GM19238 (cell line): ENCODE measurements at regions not wholly inside any gene's neighbourhood (a gene's known extent, or its start where the extent isn't known, plus 50 kb on each side); places are given as distances from the start of the nearest gene placed in this dataset.

Experiments
- DNase-seq: peaks from one replicate; pipeline ENCODE4 v3.0.0; 2011; ENCODE audit warnings: low spot score; ENCODE audit not compliant: insufficient read length

DNA sequence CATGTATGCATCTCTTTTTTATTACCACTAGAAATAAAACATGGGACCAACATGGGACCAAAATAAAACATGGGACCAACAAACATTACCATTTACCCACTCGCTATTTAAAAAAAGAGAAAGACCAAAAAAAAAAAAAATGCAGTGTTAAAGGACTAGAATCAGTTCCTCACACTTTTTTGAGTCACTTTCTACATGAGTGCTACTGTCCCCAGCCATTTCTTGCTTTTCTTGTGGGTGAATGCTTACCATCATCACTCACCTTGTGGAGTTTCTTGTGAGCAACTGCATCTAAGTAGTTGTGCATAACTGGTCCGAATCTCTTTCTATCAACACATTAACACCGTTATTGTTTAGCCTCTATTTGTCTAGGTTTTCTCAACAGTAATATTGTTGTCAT, 493.6 kb upstream of the RIOK2 start:
- DNase-seq = no peak

DNA sequence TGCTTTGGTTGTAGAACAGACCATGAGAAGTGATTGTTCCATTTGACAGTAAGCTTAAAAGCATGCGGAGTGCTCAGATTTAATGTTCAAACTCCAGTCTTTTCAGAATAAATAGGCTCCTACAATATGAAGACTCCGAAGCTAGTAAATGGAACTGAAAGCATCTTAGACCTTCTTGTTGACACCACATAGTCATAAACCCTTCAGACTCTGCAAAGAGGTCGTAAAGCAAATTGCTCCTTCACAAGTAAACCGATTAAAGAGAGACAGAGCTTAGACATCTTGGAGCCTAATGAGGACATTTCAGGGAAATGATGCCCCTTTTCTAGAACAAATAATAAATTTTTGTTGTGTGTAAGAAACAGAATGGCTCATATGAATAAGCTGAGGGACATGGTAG, 511.0 kb upstream of the RIOK2 start:
- no peak for DNase-seq

DNA sequence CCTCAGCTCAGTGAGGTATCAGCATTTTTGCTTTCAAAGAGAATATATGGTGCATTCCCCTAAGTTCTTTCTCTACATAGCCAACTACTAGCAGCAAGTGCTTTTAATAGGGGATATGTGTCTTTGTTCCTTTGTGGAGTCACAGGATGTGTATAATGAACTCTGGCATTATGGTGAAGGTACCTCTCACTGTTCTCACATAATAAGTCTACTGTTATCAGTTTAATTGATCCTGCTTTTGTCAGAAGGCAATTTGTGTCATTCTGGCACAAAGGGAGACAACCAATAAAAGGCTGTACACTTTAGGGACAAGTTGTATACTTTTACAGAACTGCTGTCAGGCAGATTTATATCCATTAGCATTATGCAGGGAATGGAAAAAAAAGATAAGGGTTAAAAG, 531.4 kb upstream of the RIOK2 start:
- DNase-seq = no peak

DNA sequence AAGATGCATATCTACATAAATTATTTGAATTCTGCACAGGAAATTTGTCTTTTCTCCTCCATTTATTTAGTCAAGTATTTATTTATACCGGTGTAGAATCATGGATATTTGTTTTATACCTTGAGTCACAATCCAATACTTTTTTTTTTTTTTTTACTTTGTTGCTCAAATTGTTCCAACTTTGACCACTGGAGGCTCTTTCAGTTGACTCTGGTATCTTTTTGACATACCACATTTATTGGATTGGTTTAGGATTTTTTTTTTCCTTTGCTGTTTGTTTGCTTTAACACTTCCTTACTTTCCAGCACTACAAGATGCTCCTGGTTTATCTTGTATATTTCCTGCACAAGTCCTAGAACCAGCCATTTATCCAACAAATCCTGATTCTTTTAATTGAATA, 543.1 kb upstream of the RIOK2 start:
- DNase-seq = no peak

DNA sequence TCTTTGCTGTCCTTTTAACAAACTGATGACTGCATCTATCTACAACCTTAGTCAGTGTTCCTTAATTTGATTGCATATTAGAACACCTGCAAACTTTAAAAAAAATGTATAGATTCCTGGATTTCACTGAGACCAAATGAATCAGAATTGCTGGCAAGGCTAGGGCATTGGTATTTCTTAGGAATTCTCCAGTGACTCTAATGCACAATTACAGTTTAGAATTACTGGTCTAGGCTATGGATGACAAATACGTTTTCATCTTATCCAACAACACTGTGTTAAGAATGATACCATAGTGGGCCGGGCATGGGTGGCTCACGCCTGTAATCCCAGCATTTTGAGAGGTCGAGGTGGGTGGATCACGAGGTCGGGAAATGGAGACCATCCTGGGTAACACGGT, 545.9 kb upstream of the RIOK2 start:
- DNase-seq = no peak

DNA sequence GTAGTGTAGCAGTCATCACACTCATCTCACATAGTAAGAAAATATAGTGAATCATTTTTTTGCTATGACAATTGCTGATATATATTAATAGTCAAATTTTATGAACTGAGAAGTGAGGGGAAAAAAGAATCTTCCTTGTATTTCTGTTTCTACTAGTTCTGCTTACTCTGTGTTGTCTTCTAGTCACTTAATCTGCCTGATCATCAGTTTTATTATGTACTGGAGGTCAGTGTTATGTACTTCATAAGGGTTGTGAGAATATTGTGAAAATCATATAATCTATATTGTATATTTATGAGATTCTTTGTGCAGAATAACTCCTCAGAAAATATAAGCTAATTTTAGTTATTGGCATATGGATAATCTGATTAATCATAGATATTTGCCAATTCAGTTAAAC, 546.9 kb upstream of the RIOK2 start:
- DNase-seq = no peak

DNA sequence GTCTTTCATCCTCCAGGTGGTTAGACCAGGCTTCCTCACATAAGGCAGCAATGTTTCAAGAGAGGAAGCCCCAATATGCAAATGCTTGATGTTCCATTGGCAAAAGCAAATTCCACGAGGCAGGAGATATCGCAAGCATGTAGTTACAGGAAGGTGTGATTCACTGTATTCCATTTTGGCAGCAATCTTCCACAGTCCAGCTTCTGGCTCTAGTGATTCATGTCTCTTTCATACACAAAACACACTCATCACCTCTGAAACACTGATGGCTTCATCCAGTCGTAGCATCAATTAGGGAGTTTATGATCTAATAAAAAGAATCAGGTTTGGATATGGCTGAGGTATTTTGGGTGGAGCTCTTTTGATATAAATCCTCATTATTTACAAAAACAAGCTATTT, 552.2 kb upstream of the RIOK2 start:
- no peak for DNase-seq

DNA sequence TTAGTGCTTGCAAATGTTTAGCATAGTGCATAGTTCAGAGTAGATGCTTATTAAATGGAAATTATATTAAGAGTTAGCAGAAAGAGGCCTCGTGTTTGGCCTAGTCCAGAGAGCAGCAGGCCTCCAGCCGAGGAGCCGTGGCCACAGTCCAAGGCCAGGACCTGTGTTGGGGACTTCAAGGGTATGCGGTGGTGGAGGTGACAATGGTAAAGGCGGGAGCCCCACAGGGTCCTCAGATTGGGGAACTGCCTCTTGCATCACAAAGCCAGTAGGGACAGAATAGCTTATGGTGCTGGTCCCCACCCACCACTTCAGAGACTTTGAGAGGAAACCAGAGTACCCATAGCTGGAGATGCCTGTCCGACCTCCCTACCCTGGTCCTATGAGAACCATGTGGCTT, 554.6 kb upstream of the RIOK2 start:
- no peak for DNase-seq

DNA sequence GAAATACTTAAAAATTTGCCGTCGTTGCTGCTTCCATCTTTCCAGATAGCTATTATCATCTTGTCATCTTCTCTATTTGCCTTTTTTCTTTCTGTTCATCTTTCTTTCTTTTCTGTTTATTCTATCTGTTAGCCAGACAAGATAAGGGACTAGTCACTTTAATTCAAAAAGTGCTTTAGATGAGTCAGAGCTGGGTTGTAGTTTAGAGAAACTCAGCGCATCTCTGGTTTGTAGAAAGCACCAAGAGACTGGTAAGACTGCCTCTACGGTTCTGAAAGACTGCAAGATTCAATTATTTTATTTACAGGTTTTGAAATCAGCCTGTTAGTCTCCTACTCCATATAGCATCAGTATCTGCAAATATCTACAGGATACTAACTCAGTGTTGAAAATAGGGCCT, 562.8 kb upstream of the RIOK2 start:
- no peak for DNase-seq

DNA sequence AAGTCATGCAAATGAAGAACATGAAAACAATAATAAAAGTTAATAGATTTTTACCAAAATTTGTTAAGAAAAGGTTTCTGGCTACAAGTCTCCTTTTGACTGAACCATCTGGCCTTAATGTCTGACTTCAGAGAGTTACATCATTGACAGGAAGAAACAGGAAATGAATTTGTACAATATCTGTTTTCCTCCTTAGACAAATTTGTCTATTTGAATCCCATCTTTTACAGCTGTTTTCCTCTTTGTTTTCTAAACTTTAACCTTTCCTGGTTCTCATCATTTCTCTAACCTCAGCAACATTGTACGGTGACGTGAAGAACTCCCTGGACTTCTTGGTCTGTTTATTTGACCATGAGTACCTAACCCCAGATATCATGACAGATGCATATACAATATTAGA, 567.5 kb upstream of the RIOK2 start:
- DNase-seq = no peak

DNA sequence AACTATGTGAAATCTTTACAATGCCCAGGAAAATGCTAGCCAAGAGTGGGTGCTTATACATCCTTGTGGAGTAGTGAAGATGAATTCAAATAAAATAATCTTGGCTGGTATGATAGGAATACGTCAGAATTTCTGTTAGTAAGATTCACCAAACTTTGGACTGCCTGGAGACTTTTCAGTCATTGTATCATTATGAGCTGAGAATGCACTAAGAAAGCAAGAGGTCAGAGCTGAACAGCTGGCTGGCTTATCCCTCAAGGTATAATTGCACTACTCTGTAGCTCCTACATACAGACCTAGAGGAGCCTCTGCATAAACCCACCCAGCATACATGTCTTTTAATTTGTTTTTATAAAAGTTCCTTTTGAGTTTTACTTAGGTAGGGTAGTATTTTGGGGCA, 568.5 kb upstream of the RIOK2 start:
- DNase-seq = no peak

DNA sequence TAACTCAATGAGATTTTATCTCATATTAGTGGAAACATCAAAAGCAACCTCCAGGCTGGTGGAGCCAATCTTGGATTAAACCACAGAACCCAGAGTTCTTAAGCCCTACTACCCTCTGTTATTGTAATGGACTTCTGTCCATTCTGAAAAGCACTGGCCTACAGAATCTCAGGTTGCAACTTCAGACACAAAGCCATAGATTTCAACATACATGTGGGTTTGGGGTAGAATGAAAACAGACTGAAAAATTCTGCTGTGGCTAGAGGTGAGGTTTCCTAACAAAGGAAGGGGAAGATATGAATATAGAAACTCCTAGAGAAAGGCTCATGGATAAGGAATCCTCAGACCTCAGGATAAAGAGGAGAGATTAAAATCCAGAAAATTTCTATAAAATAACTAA, 569.8 kb upstream of the RIOK2 start:
- DNase-seq = no peak

DNA sequence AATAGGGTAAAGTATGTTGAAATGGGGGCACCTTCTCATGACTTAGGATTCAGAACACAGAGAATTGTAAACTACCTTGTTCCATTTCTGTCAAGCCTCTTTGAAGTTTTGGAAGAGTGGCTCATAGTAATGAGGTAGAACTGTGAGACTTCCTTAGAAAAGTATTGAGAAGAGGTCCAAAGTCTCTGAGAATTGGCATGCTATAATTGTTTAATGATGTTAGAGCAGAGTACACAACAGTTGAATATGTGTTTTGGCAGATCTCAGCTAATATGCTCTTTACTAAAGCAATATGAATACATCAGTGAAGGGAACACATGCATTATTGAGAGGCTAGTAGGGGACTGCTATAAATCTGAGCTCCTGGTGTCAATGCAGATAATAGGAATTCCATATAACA, 579.4 kb upstream of the RIOK2 start:
- no peak for DNase-seq

DNA sequence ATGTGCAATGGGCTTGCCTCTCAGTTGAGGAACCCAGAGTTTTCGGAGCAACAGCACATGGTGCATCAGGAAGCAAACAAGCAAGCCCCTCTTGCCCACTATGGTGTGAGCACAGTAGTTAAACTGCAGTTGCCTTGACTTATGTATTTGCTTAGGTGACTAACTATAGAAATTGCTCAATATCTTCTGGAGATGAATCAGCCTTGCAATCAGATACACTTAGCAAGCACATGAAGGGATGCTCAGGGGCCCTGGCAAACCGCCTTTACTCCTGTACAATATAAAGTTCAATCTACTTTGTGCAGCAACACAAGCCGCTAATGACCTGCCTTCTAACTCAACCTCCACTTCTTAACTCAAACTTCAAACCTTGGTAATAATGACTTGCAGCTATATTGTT, 581.7 kb upstream of the RIOK2 start:
- DNase-seq = no peak

DNA sequence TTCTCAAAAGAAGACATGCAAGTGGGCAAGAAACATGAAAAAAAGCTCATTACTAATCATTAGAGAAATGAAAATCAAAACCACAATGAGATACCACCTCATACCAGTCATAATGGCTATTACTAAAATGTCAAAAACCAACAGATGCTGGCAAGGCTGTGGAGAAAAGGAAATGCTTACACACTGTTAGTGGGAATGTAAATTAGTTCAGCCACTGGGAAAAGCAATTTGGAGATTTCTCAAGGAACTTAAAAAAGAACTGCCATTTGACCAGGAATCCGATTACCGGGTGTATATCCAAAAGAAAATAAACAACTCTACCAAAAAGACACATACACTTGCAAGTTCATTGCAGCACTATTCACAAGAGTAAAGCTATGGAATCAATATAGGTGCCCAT, 595.4 kb upstream of the RIOK2 start:
- DNase-seq = no peak

DNA sequence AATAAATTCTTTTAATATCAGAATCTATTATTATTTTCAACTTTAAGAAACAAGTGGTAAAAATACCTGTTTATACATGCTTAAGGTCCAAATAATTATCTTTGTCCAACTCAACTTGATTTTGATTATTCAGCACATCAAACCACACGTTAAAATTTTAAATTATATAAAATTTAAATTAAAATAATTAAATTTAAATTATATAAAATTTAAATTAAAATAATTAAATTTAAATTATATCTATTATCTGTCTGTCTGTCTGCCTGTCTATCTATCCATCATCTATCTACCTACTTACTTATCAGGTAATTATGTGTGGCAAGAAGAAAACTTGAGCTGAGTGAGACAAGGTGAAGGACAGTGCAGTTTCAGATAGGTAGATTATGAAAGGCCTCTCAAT, 605.3 kb upstream of the RIOK2 start:
- no peak for DNase-seq

DNA sequence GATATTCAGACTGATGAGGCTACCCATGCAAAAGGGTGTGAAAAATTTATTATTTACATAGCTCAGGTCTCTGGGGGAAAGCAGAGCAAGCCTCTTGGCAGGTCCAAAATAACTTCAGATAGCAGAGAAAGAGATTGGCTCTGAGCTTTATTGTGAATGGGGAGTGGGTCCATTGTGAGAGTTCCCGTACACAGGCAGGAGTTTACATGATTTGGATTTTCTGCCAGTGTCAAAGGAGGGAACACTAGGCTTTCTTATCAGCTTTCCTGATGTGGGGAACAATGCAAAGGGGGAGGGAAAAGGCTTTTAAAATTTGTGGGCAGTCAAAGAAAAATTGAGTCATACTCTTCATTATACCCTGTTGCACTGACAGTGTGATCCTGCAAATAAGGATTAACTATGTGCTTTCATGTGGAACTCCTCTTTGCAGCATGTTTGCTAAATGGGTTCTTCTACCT, 615.0 kb upstream of the RIOK2 start:
- no peak for DNase-seq

DNA sequence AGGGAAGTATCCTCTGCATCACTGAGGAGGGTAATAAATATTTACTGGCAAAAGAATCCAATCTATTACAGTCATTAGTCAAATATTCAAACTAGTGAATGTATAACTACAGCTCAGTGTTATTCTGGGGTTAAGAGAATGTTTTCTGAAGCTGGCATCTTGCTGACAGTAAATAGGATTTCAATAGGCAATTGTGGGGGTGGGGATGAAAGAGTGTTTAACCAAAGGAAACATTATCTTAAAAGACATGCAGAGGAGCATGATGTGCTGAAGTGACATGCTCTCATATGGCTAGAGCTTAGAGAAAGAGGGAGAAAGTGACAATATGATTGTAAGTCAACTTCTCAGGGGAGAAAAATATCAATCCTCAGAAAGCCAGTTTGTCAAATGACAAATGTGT, 618.4 kb upstream of the RIOK2 start:
- DNase-seq = no peak

DNA sequence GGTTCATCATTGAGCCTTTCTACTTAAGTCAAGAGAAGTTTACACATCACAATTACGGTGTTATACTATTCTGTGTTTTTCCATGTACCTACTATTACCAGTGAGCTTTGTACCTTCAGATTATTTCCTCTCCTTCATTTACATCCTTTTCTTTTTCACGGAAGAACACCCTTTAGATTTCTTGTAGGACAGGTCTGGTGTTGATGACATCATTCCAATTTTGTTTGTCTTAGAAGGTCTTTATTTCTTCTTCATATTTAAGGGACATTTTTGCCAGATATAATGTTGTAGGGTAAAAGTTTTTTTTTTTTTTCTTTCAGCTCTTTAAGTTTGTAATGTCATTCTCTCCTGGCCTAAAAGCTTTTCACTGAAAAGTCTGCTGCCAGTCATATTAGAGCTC, 637.1 kb upstream of the RIOK2 start:
- DNase-seq = no peak

DNA sequence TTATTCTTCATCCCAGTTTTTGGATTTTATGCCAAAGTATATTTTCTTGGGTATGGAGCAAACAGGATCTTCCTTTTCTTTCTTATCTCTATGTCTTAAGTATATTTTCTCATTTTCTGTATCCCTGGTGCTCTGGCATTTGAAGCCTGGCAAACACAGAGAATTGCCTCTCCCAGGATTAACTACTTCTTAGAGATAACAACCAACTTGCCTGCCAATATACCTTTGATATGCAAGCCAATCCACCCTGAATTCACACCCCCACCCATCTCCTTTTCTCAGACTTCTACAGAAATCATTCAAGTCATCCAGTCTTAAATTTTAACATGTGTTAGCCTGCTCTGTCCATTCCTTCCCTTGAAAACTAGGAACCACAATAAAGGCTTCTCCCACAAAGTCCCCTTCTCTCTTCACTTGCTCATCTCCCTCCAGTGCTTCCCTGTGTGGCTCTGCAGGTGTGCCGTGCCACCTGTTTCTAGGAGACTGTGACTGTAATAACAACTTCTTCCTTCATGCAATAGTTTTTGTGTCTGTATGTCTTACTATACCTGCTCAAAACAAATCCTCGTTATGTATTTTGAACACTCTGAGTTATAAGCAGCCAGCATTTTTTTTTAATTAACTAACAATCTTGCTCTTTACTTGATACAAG, 649.7 kb upstream of the RIOK2 start:
- no peak for DNase-seq

DNA sequence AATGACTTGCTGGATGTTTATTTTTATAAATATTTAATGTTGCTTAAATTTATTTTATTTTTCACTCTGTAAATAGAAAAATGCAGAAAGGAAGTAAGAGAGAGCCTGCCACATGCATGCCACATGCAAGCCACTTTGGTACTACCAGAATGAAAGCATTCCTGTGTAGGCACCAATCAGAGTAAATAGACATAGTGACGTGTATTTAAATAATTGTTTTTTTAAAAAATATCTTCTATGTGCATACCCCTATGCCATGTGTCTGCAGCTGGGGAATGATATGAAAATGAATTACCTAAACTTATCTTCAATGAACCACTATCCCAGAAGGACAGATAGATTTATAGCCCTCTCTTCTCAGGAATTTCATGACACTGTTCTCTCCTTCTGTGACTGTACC, 651.5 kb upstream of the RIOK2 start:
- DNase-seq = no peak

DNA sequence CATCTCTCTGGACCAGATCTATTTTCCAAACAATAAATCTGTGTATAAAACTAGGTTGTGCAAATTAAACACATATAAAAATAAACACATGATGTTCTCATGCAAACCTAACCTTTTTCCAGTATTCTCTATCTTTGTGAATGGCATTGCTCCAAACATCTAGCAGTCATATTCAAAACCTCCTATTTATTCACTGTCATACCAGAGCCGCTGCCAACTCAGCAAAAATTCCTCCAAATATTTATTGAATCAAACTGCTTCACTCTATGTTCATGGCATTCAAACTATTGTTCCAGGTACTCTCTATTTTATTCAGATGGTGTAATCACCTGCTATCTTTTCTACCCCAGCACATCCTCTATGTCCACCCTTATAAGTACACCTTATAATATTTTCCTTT, 652.1 kb upstream of the RIOK2 start:
- no peak for DNase-seq

DNA sequence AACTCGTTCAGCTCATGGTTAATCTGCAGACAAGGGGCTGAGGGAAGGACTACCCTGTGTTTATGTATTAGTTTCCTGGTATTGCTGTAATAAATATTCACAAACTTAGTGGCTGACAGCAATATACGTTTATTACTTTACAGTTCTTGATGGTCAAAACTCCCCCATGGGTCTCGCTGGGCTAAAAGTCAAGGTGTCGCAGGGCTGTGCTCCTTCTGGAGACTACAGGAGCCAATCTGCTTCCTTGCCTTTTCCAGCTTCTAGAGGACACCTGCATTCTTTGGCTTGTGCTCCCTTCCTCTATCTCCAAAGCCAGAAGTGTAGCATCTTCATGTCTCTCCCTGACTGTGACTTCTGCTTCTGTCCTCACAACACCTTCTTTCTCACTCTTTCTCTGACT, 653.8 kb upstream of the RIOK2 start:
- DNase-seq = no peak

DNA sequence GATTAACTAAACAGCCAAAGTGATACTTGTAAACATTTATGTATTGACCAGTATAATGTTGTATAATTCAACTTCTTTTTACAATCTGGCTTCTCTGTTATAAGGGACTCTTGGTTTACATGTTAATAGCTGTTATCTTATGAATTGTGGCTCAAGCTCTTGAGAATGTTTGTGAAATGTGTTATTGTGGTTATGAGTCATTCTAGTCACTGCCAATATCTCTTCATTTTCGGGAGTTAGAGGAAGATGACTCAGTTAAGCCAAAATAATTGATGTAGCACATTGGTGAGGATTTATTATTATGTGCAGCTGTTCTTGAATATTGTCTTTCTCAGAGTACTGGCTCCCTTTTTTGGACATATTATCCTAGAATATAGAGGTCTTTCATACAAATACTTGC, 655.2 kb upstream of the RIOK2 start:
- no peak for DNase-seq
